Stomach (tissue), 8 donors: ENCODE measurements at regions not wholly inside any gene's neighbourhood (a gene's known extent, or its start where the extent isn't known, plus 50 kb on each side); places are given as distances from the start of the nearest gene placed in this dataset.
"Not testable (repeated sequence)": the region's sequence is repeated elsewhere in the genome, so short reads cannot be mapped to it uniquely, and the experiment has no call there.

Experiments
- DNase-seq, 2 donors: peaks; one replicate each; pipeline versions ENCODE4 v3.0.0 to v3.0.0-alpha.2; 2013 to 2019
- H3K27ac ChIP-seq, 5 donors: fragments of 200-600 bp in 4 of 5; sonication (generic) in 4 of 5; one replicate each; pipeline ENCODE4 v1.5.1; 2013 to 2019; ENCODE audit warnings: mild to moderate bottlenecking in 1 of 5, moderate library complexity in 1 of 5
- H3K27me3 ChIP-seq, 3 donors: fragments of 200-600 bp; sonication (generic); one replicate each; pipeline ENCODE4 v1.5.1; 2017 to 2019; ENCODE audit warnings: mixed run types in 1 of 3
- H3K36me3 ChIP-seq, 4 donors: fragments of 200-600 bp; sonication (generic); 1 replicate in 3 of 4; 2 replicates in 1 of 4; pipeline ENCODE4 v1.5.1; 2016 to 2019
- H3K4me1 ChIP-seq, 4 donors: fragments of 200-600 bp; sonication (generic); one replicate each; pipeline ENCODE4 v1.5.1; 2016 to 2019
- H3K4me3 ChIP-seq, 4 donors: fragments of 200-600 bp; sonication (generic) in 3 of 4; one replicate each; pipeline ENCODE4 v1.5.1; 2016 to 2019; ENCODE audit warnings: mild to moderate bottlenecking in 1 of 4
- H3K9me3 ChIP-seq, 4 donors: fragments of 200-600 bp; sonication (generic); one replicate each; pipeline ENCODE4 v1.5.1; 2016 to 2019
- CTCF ChIP-seq, 7 experiments: fragments of 450-650 bp in 4 of 7; fragments of 200-600 bp in 3 of 7; sonication (generic) in 3 of 7; IDR thresholded peaks; one replicate each; pipeline ENCODE4 v1.5.1; 2016 to 2019; ENCODE audit warnings: antibody characterized with exemption in 7 of 7, control low read depth in 2 of 7, mild to moderate bottlenecking in 1 of 7
- EP300 ChIP-seq: sonication (generic); formaldehyde crosslinking; IDR thresholded peaks from one replicate; pipeline ENCODE4 v1.6.1; 2017; ENCODE audit warnings: antibody characterized with exemption
- POLR2A ChIP-seq, 4 donors: fragments of 450-650 bp; IDR thresholded peaks; one replicate each; pipeline ENCODE4 v1.6.1; 2016; ENCODE audit warnings: antibody characterized with exemption in 4 of 4, control low read depth in 2 of 4, mild to moderate bottlenecking in 1 of 4, moderate library complexity in 1 of 4
- POLR2AphosphoS5 ChIP-seq, 3 donors: sonication (generic); formaldehyde crosslinking; IDR thresholded peaks; one replicate each; pipeline ENCODE4 v1.6.1; 2016; ENCODE audit warnings: antibody characterized with exemption in 3 of 3
- WGBS, 5 donors: extraction: QIAGEN DNeasy Blood & Tissue Kit in 3 of 5; methylation state at CpG; one replicate each; pipeline versions ENCODE4 v1.1.5 to v1.1.7; 2013 to 2018; 5-methylcytosine and 5-hydroxymethylcytosine counted together
- intact Hi-C: fragments of 100-400 bp; cut with DNase I; formaldehyde crosslinking; loops from one replicate; pipeline ENCODE4 v1.15.1; 2023; ENCODE audit warnings: low total_unique reads
- donor health status: healthy with polysubstance abuse.
- donor health status: Bipolar disorder and iron deficiency.
- donor health status: healthy.

GRCh38 chr1:161440312-161440894, 64.9 kb upstream of the FCGR2A start:
- Histone ChIP-seq H3K4me1 (peaks cover 0 to 13% (median 11%) of the 10 kb centered on the region in 4 donors), H3K4me3 (peak overlapping the region; percentile 50 to 72 (median 62)), H3K9me3 (peaks cover 0 to 4% (median 4%) of the 10 kb centered on the region in 4 donors), H3K27ac (peak overlapping the region in 2 of 5 donors; percentile 60 to 62), H3K36me3 (no peaks in the 10 kb centered on the region), H3K27me3 (peaks cover 4 to 61% (median 22%) of the 10 kb centered on the region in 3 donors)
- DNase-seq = peak; percentile 48 to 90
- TF ChIP-seq CTCF (IDR thresholded peaks at IDR 0.05) = peak in 3 of 7 experiments; percentile 15 to 44 (median 17)
- TF ChIP-seq POLR2A (IDR thresholded peaks at IDR 0.05) = no peak
- no peak for TF ChIP-seq POLR2AphosphoS5 (IDR thresholded peaks at IDR 0.05)
- no peak for TF ChIP-seq EP300
- intact Hi-C loops = no loop called here
- WGBS, 5 donors = 0 to 2% (median 1%) methylated on average over 14 to 53 of the region's 61 CpGs

- intact Hi-C loops = no loop called here
- Histone ChIP-seq H3K27ac (no peak overlapping the region), H3K9me3 (peaks cover 0 to under 1% (median 0%) of the 10 kb centered on the region in 4 donors), H3K36me3 (no peaks in the 10 kb centered on the region), H3K4me1 (peaks cover 0 to 13% (median 11%) of the 10 kb centered on the region in 4 donors), H3K4me3 (peak overlapping the region in 3 of 4 donors; percentile 50 to 72 (median 71)), H3K27me3 (peaks cover 4 to 65% (median 18%) of the 10 kb centered on the region in 3 donors)
- WGBS, 5 donors = 21 to 38% (median 23%) methylated on average over 38 to 44 of the region's 44 CpGs
- peak in 1 of 2 donors; percentile 48 for DNase-seq
- TF ChIP-seq POLR2AphosphoS5 (IDR thresholded peaks at IDR 0.05) (no peak), EP300 (no peak), CTCF (IDR thresholded peaks at IDR 0.05) (no peak), POLR2A (IDR thresholded peaks at IDR 0.05) (no peak)
Measured at GRCh38 chr1:161439280-161440232, 65.7 kb upstream of the FCGR2A start.

- H3K36me3 ChIP-seq, DNase-seq, intact Hi-C loops, H3K9me3 ChIP-seq, H3K4me3 ChIP-seq, H3K4me1 ChIP-seq, H3K27ac ChIP-seq: not testable (repeated sequence)
- peaks cover 0 to 91% (median 6%) of the 10 kb centered on the region in 3 donors for H3K27me3 ChIP-seq
- 79 to 90% (median 86%) methylated on average over 4 to 5 of the region's 5 CpGs for WGBS, 5 donors
Measured at GRCh38 chr1:161433191-161433590, 65.5 kb upstream of the CFAP126 start.

- no peak overlapping the region for H3K27ac ChIP-seq
- TF ChIP-seq POLR2AphosphoS5 (IDR thresholded peaks at IDR 0.05) (no peak), EP300 (no peak), POLR2A (IDR thresholded peaks at IDR 0.05) (no peak), CTCF (IDR thresholded peaks at IDR 0.05) (no peak)
- intact Hi-C loops = no loop called here
Measured at GRCh38 chr1:161432091-161432490, 64.4 kb upstream of the CFAP126 start.

More at GRCh38 chr1:161432091-161432490, 64.4 kb upstream of the CFAP126 start:
- H3K27me3 ChIP-seq = peaks cover 0 to 91% (median 11%) of the 10 kb centered on the region in 3 donors
- H3K9me3 ChIP-seq = no peaks in the 10 kb centered on the region
- 62 to 80% (median 76%) methylated on average over 2 of the region's 2 CpGs for WGBS, 5 donors
- peaks cover 0 to 5% (median 0%) of the 10 kb centered on the region in 4 donors for H3K4me1 ChIP-seq
- DNase-seq = no peak
- H3K4me3 ChIP-seq = no peak overlapping the region
- H3K36me3 ChIP-seq = no peaks in the 10 kb centered on the region
